Astrocyte of the spinal cord (primary cell): ENCODE measurements at regions not wholly inside any gene's neighbourhood (a gene's known extent, or its start where the extent isn't known, plus 50 kb on each side); places are given as distances from the start of the nearest gene placed in this dataset.
A peak's percentile ranks its signal among the peaks of the same experiment; 100 is the strongest.

Experiments used
- DNase-seq: peaks from one replicate; pipeline ENCODE4 v3.0.0; 2011; ENCODE audit warnings: low read depth, low spot score
- H3K4me3 ChIP-seq: 2 replicates; pipeline ENCODE4 v1.5.1; 2011; ENCODE audit warnings: low read depth, mild to moderate bottlenecking, low read length, moderate library complexity
- CTCF ChIP-seq: IDR thresholded peaks from 2 replicates; pipeline ENCODE4 v1.5.1; 2012; ENCODE audit warnings: low read depth, mild to moderate bottlenecking, low read length, inconsistent platforms
- in situ Hi-C: cut with HindIII; loops from 2 replicates; pipeline ENCODE4 v1.10.0; 2017; ENCODE audit warnings: low sequenced_read_pairs

GRCh38 chr1:78360584-78360983 lies 130.2 kb upstream of the PTGFR start:
- no peak for TF ChIP-seq CTCF
- DNase-seq = no peak
- H3K4me3 ChIP-seq = no peak overlapping the region
- in situ Hi-C loops = no loop called here

- DNase-seq = no peak
- H3K4me3 ChIP-seq = no peak overlapping the region
- in situ Hi-C loops = no loop called here
- TF ChIP-seq CTCF = no peak
Measured at GRCh38 chr1:78367700-78368099, 123.1 kb upstream of the PTGFR start.

- DNase-seq = no peak
- no peak overlapping the region for H3K4me3 ChIP-seq
- in situ Hi-C loops = no loop called here
- no peak for TF ChIP-seq CTCF
Measured at GRCh38 chr1:78369546-78369945, 121.2 kb upstream of the PTGFR start.

- DNase-seq = peak; percentile 76
- TF ChIP-seq CTCF = no peak
- in situ Hi-C loops = no loop called here
- no peak overlapping the region for H3K4me3 ChIP-seq
Measured at GRCh38 chr1:78370356-78370755, 120.4 kb upstream of the PTGFR start.

GRCh38 chr1:78370779-78371482 lies 119.8 kb upstream of the PTGFR start:
- in situ Hi-C loops = no loop called here
- H3K4me3 ChIP-seq = no peak overlapping the region
- no peak for TF ChIP-seq CTCF
- DNase-seq = peak; percentile 92

GRCh38 chr1:78373676-78374075 lies 117.1 kb upstream of the PTGFR start:
- DNase-seq = no peak
- in situ Hi-C loops = no loop called here
- TF ChIP-seq CTCF = no peak
- no peak overlapping the region for H3K4me3 ChIP-seq

GRCh38 chr1:78375996-78376395 lies 114.8 kb upstream of the PTGFR start:
- in situ Hi-C loops = no loop called here
- DNase-seq = peak; percentile 81
- no peak for TF ChIP-seq CTCF
- H3K4me3 ChIP-seq = no peak overlapping the region
